H9 (cell line): ENCODE measurements at regions not wholly inside any gene's neighbourhood (a gene's known extent, or its start where the extent isn't known, plus 50 kb on each side); places are given as distances from the start of the nearest gene placed in this dataset.

ENCODE experiments used
- DNase-seq: peaks from one replicate; pipeline ENCODE4 v3.0.0-alpha.2; 2017
- H2AFZ ChIP-seq: one replicate; pipeline ENCODE4 v1.6.1; 2013; ENCODE audit warnings: mild to moderate bottlenecking, low read length, control low read depth, moderate library complexity
- H2AK5ac ChIP-seq: 2 replicates; pipeline ENCODE4 v1.6.1; 2013; ENCODE audit warnings: low read length, control low read depth, mixed read lengths; ENCODE audit not compliant: insufficient read length
- H2BK120ac ChIP-seq: one replicate; pipeline ENCODE4 v1.6.1; 2013; ENCODE audit warnings: low read depth, mild to moderate bottlenecking, low read length, control low read depth, inconsistent platforms; ENCODE audit not compliant: poor library complexity, severe bottlenecking
- H2BK12ac ChIP-seq: 2 replicates; pipeline ENCODE4 v1.6.1; 2013; ENCODE audit warnings: low read length, control low read depth, mixed read lengths, low read depth; ENCODE audit not compliant: insufficient read length
- H2BK15ac ChIP-seq: 2 replicates; pipeline ENCODE4 v1.6.1; 2013; ENCODE audit warnings: low read depth, low read length, control low read depth
- H2BK20ac ChIP-seq: one replicate; pipeline ENCODE4 v1.6.1; 2013; ENCODE audit warnings: low read depth, mild to moderate bottlenecking, low read length, control low read depth, inconsistent platforms; ENCODE audit not compliant: poor library complexity, severe bottlenecking
- H2BK5ac ChIP-seq: 2 replicates; pipeline ENCODE4 v1.6.1; 2013; ENCODE audit warnings: low read length, control low read depth, mixed read lengths; ENCODE audit not compliant: insufficient read length
- H3K14ac ChIP-seq: 2 replicates; pipeline ENCODE4 v1.6.1; 2013; ENCODE audit warnings: low read length, control low read depth; ENCODE audit not compliant: insufficient read depth
- H3K18ac ChIP-seq: 2 replicates; pipeline ENCODE4 v1.6.1; 2013; ENCODE audit warnings: low read depth, mild to moderate bottlenecking, mixed read lengths, low read length, control low read depth; ENCODE audit not compliant: insufficient read length
- H3K23ac ChIP-seq: 2 replicates; pipeline ENCODE4 v1.6.1; 2013; ENCODE audit warnings: low read length, control low read depth, mixed read lengths, low read depth; ENCODE audit not compliant: insufficient read length
- H3K23me2 ChIP-seq: 2 replicates; pipeline ENCODE4 v1.6.1; 2013; ENCODE audit warnings: low read depth, mild to moderate bottlenecking, mixed read lengths, low read length, control low read depth; ENCODE audit not compliant: insufficient read length, poor library complexity, severe bottlenecking
- H3K27ac ChIP-seq: 2 replicates; pipeline ENCODE4 v1.5.1; 2013; ENCODE audit warnings: low read length, control low read depth, mixed read lengths, low read depth; ENCODE audit not compliant: insufficient read length
- H3K27me3 ChIP-seq: 2 replicates; pipeline ENCODE4 v1.6.1; 2013; ENCODE audit warnings: low read length, control low read depth, inconsistent platforms; ENCODE audit not compliant: insufficient read depth
- H3K4ac ChIP-seq: 2 replicates; pipeline ENCODE4 v1.6.1; 2013; ENCODE audit warnings: low read depth, mild to moderate bottlenecking, control low read depth, inconsistent platforms, low read length, moderate library complexity
- H3K4me1 ChIP-seq: 2 replicates; pipeline ENCODE4 v1.6.1; 2013; ENCODE audit warnings: low read length, control low read depth, inconsistent platforms; ENCODE audit not compliant: insufficient read depth
- H3K4me2 ChIP-seq: 2 replicates; pipeline ENCODE4 v1.6.1; 2013; ENCODE audit warnings: low read length, control low read depth, mixed read lengths; ENCODE audit not compliant: insufficient read length, insufficient read depth
- H3K56ac ChIP-seq: 2 replicates; pipeline ENCODE4 v1.6.1; 2013; ENCODE audit warnings: low read depth, mild to moderate bottlenecking, mixed read lengths, low read length, control low read depth; ENCODE audit not compliant: insufficient read length
- H3K79me1 ChIP-seq: 2 replicates; pipeline ENCODE4 v1.6.1; 2013; ENCODE audit warnings: low read depth, mild to moderate bottlenecking, moderate library complexity, low read length, control low read depth, inconsistent platforms; ENCODE audit not compliant: insufficient read depth, poor library complexity, severe bottlenecking
- H3K79me2 ChIP-seq: 2 replicates; pipeline ENCODE4 v1.6.1; 2013; ENCODE audit warnings: low read length, control low read depth, inconsistent platforms; ENCODE audit not compliant: insufficient read depth
- H3K9ac ChIP-seq: 2 replicates; pipeline ENCODE4 v1.6.1; 2013; ENCODE audit warnings: low read length, control low read depth, mixed read lengths; ENCODE audit not compliant: insufficient read length; ENCODE audit errors: extremely low read depth
- H3K9me3 ChIP-seq: one replicate; pipeline ENCODE4 v1.6.1; 2013; ENCODE audit warnings: low read depth, low read length, inconsistent platforms; ENCODE audit not compliant: control insufficient read depth
- H3T11ph ChIP-seq: one replicate; pipeline ENCODE4 v1.6.1; 2013; ENCODE audit warnings: mild to moderate bottlenecking, low read length, control low read depth, inconsistent platforms
- H4K20me1 ChIP-seq: one replicate; pipeline ENCODE4 v1.6.1; 2013; ENCODE audit not compliant: control insufficient read depth, insufficient read length, insufficient read depth
- H4K5ac ChIP-seq: 2 replicates; pipeline ENCODE4 v1.6.1; 2013; ENCODE audit warnings: low read depth, mild to moderate bottlenecking, mixed read lengths, low read length, control low read depth; ENCODE audit not compliant: insufficient read length
- H4K8ac ChIP-seq: replicated peaks from 2 replicates; pipeline ENCODE4 v1.6.1; 2013; ENCODE audit warnings: low read length, control low read depth, mixed read lengths, low read depth; ENCODE audit not compliant: insufficient read length
- H4K91ac ChIP-seq: 2 replicates; pipeline ENCODE4 v1.6.1; 2013; ENCODE audit warnings: low read depth, mild to moderate bottlenecking, moderate library complexity, mixed read lengths, low read length, control low read depth; ENCODE audit not compliant: insufficient read length
- H3K27ac Mint-ChIP-seq, 3 experiments: 2 replicates in 2 of 3; 3 replicates in 1 of 3; pipeline ENCODE4 v1.8.0; 2020 to 2021; ENCODE audit warnings: mixed read lengths in 3 of 3, mild to moderate bottlenecking in 1 of 3, moderate library complexity in 1 of 3
- H3K27me3 Mint-ChIP-seq: 2 replicates; pipeline ENCODE4 v1.8.0; 2021; ENCODE audit warnings: low read depth, mild to moderate bottlenecking, moderate library complexity, mixed read lengths
- H3K36me3 Mint-ChIP-seq, 3 experiments: 2 replicates in 2 of 3; 3 replicates in 1 of 3; pipeline ENCODE4 v1.8.0; 2020 to 2021; ENCODE audit warnings: low read depth in 3 of 3, mixed read lengths in 3 of 3; ENCODE audit not compliant: insufficient read depth in 1 of 3
- H3K4me1 Mint-ChIP-seq, 2 experiments: 2 replicates each; pipeline ENCODE4 v1.8.0; 2020; ENCODE audit warnings: mixed read lengths in 2 of 2
- H3K4me3 Mint-ChIP-seq, 2 experiments: 2 replicates in 1 of 2; 3 replicates in 1 of 2; pipeline ENCODE4 v1.8.0; 2020 to 2021; ENCODE audit warnings: mild to moderate bottlenecking in 2 of 2, mixed read lengths in 2 of 2, moderate library complexity in 1 of 2
- H3K9me3 Mint-ChIP-seq, 2 experiments: 2 replicates in 1 of 2; 3 replicates in 1 of 2; pipeline ENCODE4 v1.8.0; 2020; ENCODE audit warnings: mild to moderate bottlenecking in 2 of 2, mixed read lengths in 2 of 2, moderate library complexity in 1 of 2
- CTCF ChIP-seq: fragments of 200-600 bp; sonication (generic); conservative IDR thresholded peaks from 3 replicates; pipeline ENCODE4 v1.8.0; 2021; ENCODE audit warnings: antibody characterized with exemption, mild to moderate bottlenecking
- WGBS: extraction: QIAGEN DNeasy Blood & Tissue Kit; methylation state at CpG from one replicate; pipeline ENCODE4 v1.1.7; 2013; ENCODE audit warnings: missing lambda C conversion rate, low lambda C conversion rate, mixed read lengths; ENCODE audit not compliant: insufficient read length; ENCODE audit errors: extremely low coverage; 5-methylcytosine and 5-hydroxymethylcytosine counted together

DNA sequence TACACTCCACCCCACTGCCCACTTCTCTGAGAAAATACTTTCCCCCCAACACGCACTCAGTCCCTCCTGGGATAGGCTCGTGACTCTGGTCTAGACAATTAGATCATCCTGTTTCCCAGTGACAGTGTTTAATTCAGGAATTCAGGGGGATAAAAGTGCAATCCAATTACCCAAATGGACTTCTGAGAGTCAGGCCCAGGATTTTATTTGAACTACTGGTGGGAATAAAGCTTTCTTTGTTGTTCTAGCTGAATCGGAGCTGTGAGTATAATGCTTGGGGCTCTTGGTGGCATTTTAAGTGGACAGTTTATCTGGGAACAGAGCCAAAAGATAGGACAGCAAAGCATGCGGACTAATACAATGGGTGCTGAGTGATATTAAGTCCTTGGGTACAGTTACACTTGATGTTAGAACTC lies 683.3 kb downstream of the MAT2B start:
- no peaks in the 10 kb centered on the region for H3K27me3 Mint-ChIP-seq
- H2AK5ac ChIP-seq = no peak overlapping the region
- WGBS = no CpG with 5 or more reads among the region's 4 CpGs
- no peak overlapping the region for H4K91ac ChIP-seq
- H3T11ph ChIP-seq = no peak overlapping the region
- no peak overlapping the region for H3K56ac ChIP-seq
- peaks cover 7% of the 10 kb centered on the region; the same call in 1 of the 2 replicates for H3K4me1 ChIP-seq
- H3K4me1 Mint-ChIP-seq = peaks cover 27 to 36% of the 10 kb centered on the region in 2 experiments
- no peak overlapping the region for H3K23ac ChIP-seq
- H3K36me3 Mint-ChIP-seq = no peaks in the 10 kb centered on the region; a peak in 1 of 7 replicates
- no peaks in the 10 kb centered on the region for H3K79me2 ChIP-seq
- H3K14ac ChIP-seq = no peak overlapping the region
- no peak overlapping the region for H2BK12ac ChIP-seq
- H3K9me3 Mint-ChIP-seq = no peaks in the 10 kb centered on the region
- no peak for TF ChIP-seq CTCF
- no peaks in the 10 kb centered on the region for H3K79me1 ChIP-seq
- no peak overlapping the region for H2BK20ac ChIP-seq
- H3K4me3 Mint-ChIP-seq = no peak overlapping the region
- no peak overlapping the region for H4K5ac ChIP-seq
- no peak overlapping the region; the same call in 1 of the 2 replicates for H3K4ac ChIP-seq
- no peaks in the 10 kb centered on the region for H3K27me3 ChIP-seq
- no peak overlapping the region for H4K8ac ChIP-seq
- no peaks in the 10 kb centered on the region for H3K23me2 ChIP-seq
- no peak overlapping the region for H3K9ac ChIP-seq
- no peaks in the 10 kb centered on the region for H4K20me1 ChIP-seq
- no peak overlapping the region for H3K18ac ChIP-seq
- H3K9me3 ChIP-seq = no peaks in the 10 kb centered on the region
- H3K27ac Mint-ChIP-seq = peak overlapping the region in 1 of 3 experiments; percentile 13; a peak in 1 of 7 replicates
- H2AFZ ChIP-seq = no peak overlapping the region
- H3K27ac ChIP-seq = no peak overlapping the region
- no peak overlapping the region for H3K4me2 ChIP-seq
- no peak overlapping the region for H2BK5ac ChIP-seq
- peak overlapping the region; percentile 86 for H2BK120ac ChIP-seq
- no peak overlapping the region for H2BK15ac ChIP-seq
- no peak for DNase-seq
